ENCODE measurements at regions not wholly inside any gene's neighbourhood (a gene's known extent, or its start where the extent isn't known, plus 50 kb on each side); places are given as distances from the start of the nearest gene placed in this dataset.
"Not testable (repeated sequence)": the region's sequence is repeated elsewhere in the genome, so short reads cannot be mapped to it uniquely, and the experiment has no call there.

GRCh38 chr7:29619111-29619510 lies 55.5 kb downstream of the PRR15 start:
- H3K4me3 ChIP-seq (ENCODE audit: low read length) = no peak overlapping the region
- H3K36me3 ChIP-seq (ENCODE audit: control insufficient read depth, insufficient read depth, low read length) = no peaks in the 10 kb centered on the region
- no peaks in the 10 kb centered on the region for H3K9me3 ChIP-seq (ENCODE audit: control insufficient read depth, insufficient read depth, low read length)
- no peaks in the 10 kb centered on the region for H3K27me3 ChIP-seq (ENCODE audit: control insufficient read depth, insufficient read depth, low read length)
- WGBS (ENCODE audit: insufficient coverage, insufficient read length) = no CpG with 5 or more reads among the region's 5 CpGs
- DNase-seq (ENCODE audit: low read depth, low spot score) = no peak
- H3K4me1 ChIP-seq (ENCODE audit: control insufficient read depth, insufficient read depth, low read length) = peaks cover 2% of the 10 kb centered on the region; the same call in 1 of the 2 replicates
- H3K27ac ChIP-seq (ENCODE audit: low read length) = no peak overlapping the region

- no peaks in the 10 kb centered on the region for H3K9me3 ChIP-seq (ENCODE audit: control insufficient read depth, insufficient read depth, low read length)
- no peak overlapping the region for H3K27ac ChIP-seq (ENCODE audit: low read length)
Observed at GRCh38 chr7:29619848-29620555, 56.4 kb downstream of the PRR15 start.

GRCh38 chr7:29620556-29620930 lies 56.9 kb downstream of the PRR15 start:
- DNase-seq (ENCODE audit: low read depth, low spot score) = no peak
- Histone ChIP-seq H3K27ac (ENCODE audit: low read length) (no peak overlapping the region), H3K4me1 (ENCODE audit: control insufficient read depth, insufficient read depth, low read length) (peaks cover 2% of the 10 kb centered on the region; the same call in 1 of the 2 replicates), H3K4me3 (ENCODE audit: low read length) (no peak overlapping the region), H3K27me3 (ENCODE audit: control insufficient read depth, insufficient read depth, low read length) (no peaks in the 10 kb centered on the region), H3K36me3 (ENCODE audit: control insufficient read depth, insufficient read depth, low read length) (no peaks in the 10 kb centered on the region), H3K9me3 (ENCODE audit: control insufficient read depth, insufficient read depth, low read length) (no peaks in the 10 kb centered on the region)
- no CpG with 5 or more reads among the region's 2 CpGs for WGBS (ENCODE audit: insufficient coverage, insufficient read length)

More at GRCh38 chr7:29619848-29620555, 56.4 kb downstream of the PRR15 start:
- no CpG with 5 or more reads among the region's 6 CpGs for WGBS (ENCODE audit: insufficient coverage, insufficient read length)
- DNase-seq (ENCODE audit: low read depth, low spot score) = no peak
- peaks cover 2% of the 10 kb centered on the region; the same call in 1 of the 2 replicates for H3K4me1 ChIP-seq (ENCODE audit: control insufficient read depth, insufficient read depth, low read length)
- no peaks in the 10 kb centered on the region for H3K27me3 ChIP-seq (ENCODE audit: control insufficient read depth, insufficient read depth, low read length)
- no peak overlapping the region for H3K4me3 ChIP-seq (ENCODE audit: low read length)
- no peaks in the 10 kb centered on the region for H3K36me3 ChIP-seq (ENCODE audit: control insufficient read depth, insufficient read depth, low read length)

GRCh38 chr7:29622335-29623265 lies 59.0 kb downstream of the PRR15 start:
- no peak overlapping the region for H3K4me3 ChIP-seq (ENCODE audit: low read length)
- no peaks in the 10 kb centered on the region for H3K27me3 ChIP-seq (ENCODE audit: control insufficient read depth, insufficient read depth, low read length)
- DNase-seq (ENCODE audit: low read depth, low spot score) = no peak
- no peaks in the 10 kb centered on the region for H3K9me3 ChIP-seq (ENCODE audit: control insufficient read depth, insufficient read depth, low read length)
- peaks cover 2% of the 10 kb centered on the region; the same call in 1 of the 2 replicates for H3K4me1 ChIP-seq (ENCODE audit: control insufficient read depth, insufficient read depth, low read length)
- no CpG with 5 or more reads among the region's 13 CpGs for WGBS (ENCODE audit: insufficient coverage, insufficient read length)
- no peaks in the 10 kb centered on the region for H3K36me3 ChIP-seq (ENCODE audit: control insufficient read depth, insufficient read depth, low read length)
- H3K27ac ChIP-seq (ENCODE audit: low read length) = no peak overlapping the region

GRCh38 chr7:29623973-29624372 lies 60.3 kb downstream of the PRR15 start:
- DNase-seq (ENCODE audit: low read depth, low spot score) = no peak
- Histone ChIP-seq H3K27me3 (ENCODE audit: control insufficient read depth, insufficient read depth, low read length) (no peaks in the 10 kb centered on the region), H3K4me1 (ENCODE audit: control insufficient read depth, insufficient read depth, low read length) (peaks cover 2% of the 10 kb centered on the region; the same call in 1 of the 2 replicates), H3K9me3 (ENCODE audit: control insufficient read depth, insufficient read depth, low read length) (no peaks in the 10 kb centered on the region), H3K36me3 (ENCODE audit: control insufficient read depth, insufficient read depth, low read length) (no peaks in the 10 kb centered on the region), H3K27ac (ENCODE audit: low read length) (no peak overlapping the region), H3K4me3 (ENCODE audit: low read length) (no peak overlapping the region)
- WGBS (ENCODE audit: insufficient coverage, insufficient read length) = no CpG with 5 or more reads among the region's 2 CpGs

- no peaks in the 10 kb centered on the region for H3K4me1 ChIP-seq (ENCODE audit: control insufficient read depth, insufficient read depth, low read length)
- H3K4me3 ChIP-seq (ENCODE audit: low read length) = no peak overlapping the region
- no peaks in the 10 kb centered on the region for H3K36me3 ChIP-seq (ENCODE audit: control insufficient read depth, insufficient read depth, low read length)
- DNase-seq (ENCODE audit: low read depth, low spot score) = no peak
- no peak overlapping the region for H3K27ac ChIP-seq (ENCODE audit: low read length)
- no CpG with 5 or more reads among the region's 2 CpGs for WGBS (ENCODE audit: insufficient coverage, insufficient read length)
- no peaks in the 10 kb centered on the region for H3K27me3 ChIP-seq (ENCODE audit: control insufficient read depth, insufficient read depth, low read length)
- no peaks in the 10 kb centered on the region for H3K9me3 ChIP-seq (ENCODE audit: control insufficient read depth, insufficient read depth, low read length)
Observed at GRCh38 chr7:29626730-29627129, 63.1 kb downstream of the PRR15 start.

- no CpG with 5 or more reads among the region's 2 CpGs for WGBS (ENCODE audit: insufficient coverage, insufficient read length)
- Histone ChIP-seq H3K27me3 (ENCODE audit: control insufficient read depth, insufficient read depth, low read length) (no peaks in the 10 kb centered on the region), H3K9me3 (ENCODE audit: control insufficient read depth, insufficient read depth, low read length) (no peaks in the 10 kb centered on the region), H3K4me3 (ENCODE audit: low read length) (no peak overlapping the region), H3K27ac (ENCODE audit: low read length) (no peak overlapping the region), H3K36me3 (ENCODE audit: control insufficient read depth, insufficient read depth, low read length) (no peaks in the 10 kb centered on the region), H3K4me1 (ENCODE audit: control insufficient read depth, insufficient read depth, low read length) (no peaks in the 10 kb centered on the region)
- DNase-seq (ENCODE audit: low read depth, low spot score) = no peak
Observed at GRCh38 chr7:29627631-29628030, 64.0 kb downstream of the PRR15 start.

GRCh38 chr7:29629507-29629906 lies 65.9 kb downstream of the PRR15 start:
- Histone ChIP-seq H3K4me1 (ENCODE audit: control insufficient read depth, insufficient read depth, low read length) (no peaks in the 10 kb centered on the region), H3K27ac (ENCODE audit: low read length) (no peak overlapping the region), H3K36me3 (ENCODE audit: control insufficient read depth, insufficient read depth, low read length) (no peaks in the 10 kb centered on the region), H3K9me3 (ENCODE audit: control insufficient read depth, insufficient read depth, low read length) (no peaks in the 10 kb centered on the region), H3K4me3 (ENCODE audit: low read length) (no peak overlapping the region), H3K27me3 (ENCODE audit: control insufficient read depth, insufficient read depth, low read length) (no peaks in the 10 kb centered on the region)
- DNase-seq (ENCODE audit: low read depth, low spot score) = no peak
- no CpG with 5 or more reads among the region's 3 CpGs for WGBS (ENCODE audit: insufficient coverage, insufficient read length)

- H3K27me3 ChIP-seq (ENCODE audit: control insufficient read depth, insufficient read depth, low read length); H3K36me3 ChIP-seq (ENCODE audit: control insufficient read depth, insufficient read depth, low read length); H3K4me1 ChIP-seq (ENCODE audit: control insufficient read depth, insufficient read depth, low read length); H3K9me3 ChIP-seq (ENCODE audit: control insufficient read depth, insufficient read depth, low read length); H3K4me3 ChIP-seq (ENCODE audit: low read length); H3K27ac ChIP-seq (ENCODE audit: low read length); DNase-seq (ENCODE audit: low read depth, low spot score): not testable (repeated sequence)
- WGBS (ENCODE audit: insufficient coverage, insufficient read length) = no CpG with 5 or more reads among the region's 5 CpGs
Observed at GRCh38 chr7:29635067-29636008, 71.7 kb downstream of the PRR15 start.

- Histone ChIP-seq H3K4me1 (ENCODE audit: control insufficient read depth, insufficient read depth, low read length) (no peaks in the 10 kb centered on the region), H3K27ac (ENCODE audit: low read length) (no peak overlapping the region), H3K36me3 (ENCODE audit: control insufficient read depth, insufficient read depth, low read length) (no peaks in the 10 kb centered on the region), H3K27me3 (ENCODE audit: control insufficient read depth, insufficient read depth, low read length) (no peaks in the 10 kb centered on the region), H3K9me3 (ENCODE audit: control insufficient read depth, insufficient read depth, low read length) (no peaks in the 10 kb centered on the region), H3K4me3 (ENCODE audit: low read length) (no peak overlapping the region)
- DNase-seq (ENCODE audit: low read depth, low spot score) = no peak
- WGBS (ENCODE audit: insufficient coverage, insufficient read length) = 100% methylated on average over 1 of the region's 1 CpG
Observed at GRCh38 chr7:29636009-29636351, 72.3 kb downstream of the PRR15 start.
